ENCODE measurements at regions not wholly inside any gene's neighbourhood (a gene's known extent, or its start where the extent isn't known, plus 50 kb on each side); places are given as distances from the start of the nearest gene placed in this dataset.

DNA sequence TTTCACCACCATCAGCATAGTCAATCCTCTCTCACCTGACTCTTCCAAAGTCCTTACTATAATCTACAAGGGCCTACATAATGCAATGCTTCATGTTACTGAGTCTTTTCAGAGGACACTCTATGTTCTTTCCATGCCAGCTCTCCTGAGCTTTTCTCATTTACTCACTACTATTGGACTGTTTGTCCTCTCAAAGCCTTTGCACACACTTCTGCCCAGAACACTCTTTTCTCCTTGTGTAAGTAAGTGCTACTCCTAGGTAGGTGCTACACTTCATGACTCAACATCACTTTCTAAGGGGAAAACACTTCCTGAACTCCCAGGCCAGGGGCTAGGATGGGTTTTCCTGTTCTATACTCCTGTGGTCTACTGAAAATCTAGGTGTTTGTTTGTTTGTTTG lies 82.5 kb upstream of the GULP1 start:
- no peak for TF ChIP-seq POLR2A (IDR thresholded peaks at IDR 0.05)
- TF ChIP-seq, protein P1, sequence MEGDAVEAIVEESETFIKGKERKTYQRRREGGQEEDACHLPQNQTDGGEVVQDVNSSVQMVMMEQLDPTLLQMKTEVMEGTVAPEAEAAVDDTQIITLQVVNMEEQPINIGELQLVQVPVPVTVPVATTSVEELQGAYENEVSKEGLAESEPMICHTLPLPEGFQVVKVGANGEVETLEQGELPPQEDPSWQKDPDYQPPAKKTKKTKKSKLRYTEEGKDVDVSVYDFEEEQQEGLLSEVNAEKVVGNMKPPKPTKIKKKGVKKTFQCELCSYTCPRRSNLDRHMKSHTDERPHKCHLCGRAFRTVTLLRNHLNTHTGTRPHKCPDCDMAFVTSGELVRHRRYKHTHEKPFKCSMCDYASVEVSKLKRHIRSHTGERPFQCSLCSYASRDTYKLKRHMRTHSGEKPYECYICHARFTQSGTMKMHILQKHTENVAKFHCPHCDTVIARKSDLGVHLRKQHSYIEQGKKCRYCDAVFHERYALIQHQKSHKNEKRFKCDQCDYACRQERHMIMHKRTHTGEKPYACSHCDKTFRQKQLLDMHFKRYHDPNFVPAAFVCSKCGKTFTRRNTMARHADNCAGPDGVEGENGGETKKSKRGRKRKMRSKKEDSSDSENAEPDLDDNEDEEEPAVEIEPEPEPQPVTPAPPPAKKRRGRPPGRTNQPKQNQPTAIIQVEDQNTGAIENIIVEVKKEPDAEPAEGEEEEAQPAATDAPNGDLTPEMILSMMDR (IDR thresholded peaks at IDR 0.05) = no peak

Measured in heart left ventricle (tissue), 13 donors.